Liver (tissue), 8 donors: ENCODE measurements at regions not wholly inside any gene's neighbourhood (a gene's known extent, or its start where the extent isn't known, plus 50 kb on each side); places are given as distances from the start of the nearest gene placed in this dataset.

Experiments
- DNase-seq: peaks from one replicate; pipeline ENCODE4 v3.0.0-alpha.2; 2017; ENCODE audit warnings: low spot score
- H3K27ac ChIP-seq, 2 donors: one replicate each; pipeline ENCODE4 v1.7.0; 2013; ENCODE audit warnings: inconsistent platforms in 2 of 2, low read length in 2 of 2, control low read depth in 1 of 2, low read depth in 1 of 2, mild to moderate bottlenecking in 1 of 2
- H3K27me3 ChIP-seq, 4 donors: one replicate each; pipeline versions ENCODE4 v1.6.1 to v1.7.0; 2013; ENCODE audit warnings: low read length in 3 of 4, inconsistent platforms in 1 of 4, mild to moderate bottlenecking in 1 of 4, moderate library complexity in 1 of 4; ENCODE audit not compliant: control insufficient read depth in 4 of 4, insufficient read depth in 4 of 4
- H3K36me3 ChIP-seq, 4 donors: one replicate each; pipeline versions ENCODE4 v1.6.1 to v1.7.0; 2013; ENCODE audit warnings: low read length in 3 of 4, mild to moderate bottlenecking in 3 of 4, low read depth in 1 of 4, moderate library complexity in 1 of 4; ENCODE audit not compliant: control insufficient read depth in 4 of 4, insufficient read depth in 3 of 4
- H3K4me1 ChIP-seq, 4 donors: one replicate each; pipeline versions ENCODE4 v1.6.1 to v1.7.0; 2013; ENCODE audit warnings: low read length in 3 of 4, mild to moderate bottlenecking in 3 of 4, moderate library complexity in 1 of 4; ENCODE audit not compliant: control insufficient read depth in 4 of 4, insufficient read depth in 4 of 4
- H3K4me3 ChIP-seq, 3 donors: one replicate each; pipeline versions ENCODE4 v1.6.1 to v1.7.0; 2013; ENCODE audit warnings: low read length in 3 of 3, control low read depth in 1 of 3, low read depth in 1 of 3, mild to moderate bottlenecking in 1 of 3
- H3K9ac ChIP-seq, 2 donors: one replicate each; pipeline ENCODE4 v1.7.0; 2013; ENCODE audit warnings: low read length in 2 of 2, mild to moderate bottlenecking in 2 of 2, moderate library complexity in 2 of 2, control low read depth in 1 of 2, low read depth in 1 of 2
- H3K9me3 ChIP-seq, 4 donors: one replicate each; pipeline versions ENCODE4 v1.6.1 to v1.7.0; 2013; ENCODE audit warnings: low read length in 3 of 4; ENCODE audit not compliant: control insufficient read depth in 4 of 4
- EGR1 ChIP-seq, 2 donors: IDR thresholded peaks; 2 replicates each; pipeline ENCODE4 v1.6.1; 2016 to 2018; ENCODE audit warnings: antibody characterized with exemption in 2 of 2, low read depth in 2 of 2
- FOXA1 ChIP-seq: IDR thresholded peaks from 2 replicates; pipeline ENCODE4 v1.6.1; 2016; ENCODE audit warnings: antibody characterized with exemption
- GABPA ChIP-seq, 2 donors: IDR thresholded peaks in 1 of 2; conservative IDR thresholded peaks in 1 of 2; 2 replicates each; pipeline ENCODE4 v1.6.1; 2016; ENCODE audit warnings: antibody characterized with exemption in 2 of 2, mild to moderate bottlenecking in 1 of 2, moderate library complexity in 1 of 2
- HNF4G ChIP-seq: IDR thresholded peaks from 2 replicates; pipeline ENCODE4 v1.6.1; 2016; ENCODE audit warnings: antibody characterized with exemption
- NR2F2 ChIP-seq: IDR thresholded peaks from 2 replicates; pipeline ENCODE4 v1.6.1; 2016; ENCODE audit warnings: antibody characterized with exemption
- RAD21 ChIP-seq, 2 donors: IDR thresholded peaks; 2 replicates each; pipeline ENCODE4 v1.6.1; 2016; ENCODE audit warnings: antibody characterized with exemption in 2 of 2, mild to moderate bottlenecking in 2 of 2
- RXRA ChIP-seq, 2 donors: IDR thresholded peaks; 2 replicates each; pipeline ENCODE4 v1.6.1; 2017 to 2018; ENCODE audit warnings: antibody characterized with exemption in 2 of 2, mild to moderate bottlenecking in 1 of 2
- SP1 ChIP-seq: IDR thresholded peaks from 2 replicates; pipeline ENCODE4 v1.6.1; 2018; ENCODE audit warnings: antibody characterized with exemption, mild to moderate bottlenecking
- YY1 ChIP-seq: IDR thresholded peaks from 2 replicates; pipeline ENCODE4 v1.6.1; 2016; ENCODE audit warnings: antibody characterized with exemption, mild to moderate bottlenecking
- WGBS: extraction: QIAGEN DNeasy Blood & Tissue Kit; methylation state at CpG from one replicate; pipeline ENCODE4 v1.1.7; 2013; 5-methylcytosine and 5-hydroxymethylcytosine counted together
- TF ChIP-seq, protein P1 (sequence below): IDR thresholded peaks from 2 replicates; pipeline ENCODE4 v1.6.1; 2016; ENCODE audit warnings: antibody characterized with exemption, mild to moderate bottlenecking
- TF ChIP-seq, protein P2 (sequence below): IDR thresholded peaks from 2 replicates; pipeline ENCODE4 v1.6.1; 2016; ENCODE audit warnings: antibody characterized with exemption
- TF ChIP-seq, protein P3 (sequence below): IDR thresholded peaks from 2 replicates; pipeline ENCODE4 v1.6.1; 2016; ENCODE audit warnings: antibody characterized with exemption
- TF ChIP-seq, protein P4 (sequence below): IDR thresholded peaks from 2 replicates; pipeline ENCODE4 v1.6.1; 2016; ENCODE audit warnings: antibody characterized with exemption
- TF ChIP-seq, protein P5 (sequence below): fragments of 150-350 bp; IDR thresholded peaks from 2 replicates; pipeline ENCODE4 v1.5.1; 2017; ENCODE audit warnings: improper control_type of control experiment, low read depth, low read length; ENCODE audit not compliant: missing input control
- donor health status: healthy.
- donor health status: healthy.
- donor health status: healthy.
- donor health status: healthy.
- donor health status: healthy.

DNA sequence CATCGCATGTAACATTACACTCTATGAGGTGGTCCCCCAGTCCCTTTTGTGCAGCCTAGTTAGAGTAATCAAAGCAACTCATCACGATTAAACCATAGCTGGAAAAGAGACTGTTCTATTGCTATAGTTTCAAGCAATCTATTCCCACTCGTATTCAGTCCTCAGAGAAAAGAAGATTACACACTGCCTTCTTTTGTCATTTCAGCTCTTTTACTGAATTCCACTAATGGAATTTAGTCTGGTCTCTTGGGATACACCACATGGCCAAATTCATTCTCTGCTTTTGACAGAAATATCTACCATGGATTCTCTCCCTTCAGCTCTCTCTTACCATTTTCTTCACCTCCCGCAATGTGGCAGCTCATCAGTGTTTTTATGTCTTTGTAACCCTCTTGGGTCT lies 108.9 kb upstream of the HDAC9 start (continued):
- TF ChIP-seq, protein P1, sequence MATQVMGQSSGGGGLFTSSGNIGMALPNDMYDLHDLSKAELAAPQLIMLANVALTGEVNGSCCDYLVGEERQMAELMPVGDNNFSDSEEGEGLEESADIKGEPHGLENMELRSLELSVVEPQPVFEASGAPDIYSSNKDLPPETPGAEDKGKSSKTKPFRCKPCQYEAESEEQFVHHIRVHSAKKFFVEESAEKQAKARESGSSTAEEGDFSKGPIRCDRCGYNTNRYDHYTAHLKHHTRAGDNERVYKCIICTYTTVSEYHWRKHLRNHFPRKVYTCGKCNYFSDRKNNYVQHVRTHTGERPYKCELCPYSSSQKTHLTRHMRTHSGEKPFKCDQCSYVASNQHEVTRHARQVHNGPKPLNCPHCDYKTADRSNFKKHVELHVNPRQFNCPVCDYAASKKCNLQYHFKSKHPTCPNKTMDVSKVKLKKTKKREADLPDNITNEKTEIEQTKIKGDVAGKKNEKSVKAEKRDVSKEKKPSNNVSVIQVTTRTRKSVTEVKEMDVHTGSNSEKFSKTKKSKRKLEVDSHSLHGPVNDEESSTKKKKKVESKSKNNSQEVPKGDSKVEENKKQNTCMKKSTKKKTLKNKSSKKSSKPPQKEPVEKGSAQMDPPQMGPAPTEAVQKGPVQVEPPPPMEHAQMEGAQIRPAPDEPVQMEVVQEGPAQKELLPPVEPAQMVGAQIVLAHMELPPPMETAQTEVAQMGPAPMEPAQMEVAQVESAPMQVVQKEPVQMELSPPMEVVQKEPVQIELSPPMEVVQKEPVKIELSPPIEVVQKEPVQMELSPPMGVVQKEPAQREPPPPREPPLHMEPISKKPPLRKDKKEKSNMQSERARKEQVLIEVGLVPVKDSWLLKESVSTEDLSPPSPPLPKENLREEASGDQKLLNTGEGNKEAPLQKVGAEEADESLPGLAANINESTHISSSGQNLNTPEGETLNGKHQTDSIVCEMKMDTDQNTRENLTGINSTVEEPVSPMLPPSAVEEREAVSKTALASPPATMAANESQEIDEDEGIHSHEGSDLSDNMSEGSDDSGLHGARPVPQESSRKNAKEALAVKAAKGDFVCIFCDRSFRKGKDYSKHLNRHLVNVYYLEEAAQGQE, result no peak
- TF ChIP-seq RAD21 (IDR thresholded peaks at IDR 0.05) (no peak), FOXA1 (no peak)
- TF ChIP-seq, protein P2, sequence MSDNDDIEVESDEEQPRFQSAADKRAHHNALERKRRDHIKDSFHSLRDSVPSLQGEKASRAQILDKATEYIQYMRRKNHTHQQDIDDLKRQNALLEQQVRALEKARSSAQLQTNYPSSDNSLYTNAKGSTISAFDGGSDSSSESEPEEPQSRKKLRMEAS, result no peak

DNA sequence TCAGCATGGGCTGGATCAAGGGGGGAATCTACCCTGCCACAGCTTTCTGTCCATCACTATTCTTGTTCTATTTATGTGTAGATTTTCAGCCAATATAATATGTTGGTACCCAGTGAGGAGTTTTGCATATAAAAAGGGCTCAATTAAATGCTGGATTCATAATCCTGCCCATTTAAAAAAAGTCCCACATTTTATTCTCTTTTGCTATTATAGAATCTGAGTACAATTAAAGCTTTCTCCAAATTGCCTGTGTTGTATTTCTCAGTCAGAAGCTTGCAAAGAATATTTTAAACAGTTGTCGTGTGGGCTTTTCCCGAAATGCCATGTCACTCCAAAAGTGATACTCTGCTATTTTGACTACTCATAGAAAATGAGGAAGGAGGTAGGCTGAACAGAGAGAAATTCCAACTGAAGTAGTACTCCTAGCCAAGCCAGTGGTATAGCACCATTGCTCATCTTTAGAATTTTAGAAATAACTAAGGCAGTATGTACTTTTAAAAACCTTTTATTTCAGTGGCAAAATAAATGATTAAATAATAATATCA lies 108.3 kb upstream of the HDAC9 start:
- WGBS, result 65% methylated on average over 2 of the region's 2 CpGs
- H3K4me1 ChIP-seq, result no peaks in the 10 kb centered on the region
- H3K27ac ChIP-seq, result no peak overlapping the region
- H3K9me3 ChIP-seq, result no peaks in the 10 kb centered on the region
- no peak overlapping the region for H3K4me3 ChIP-seq
- DNase-seq, result no peak
- TF ChIP-seq, protein P2, result no peak
- TF ChIP-seq, protein P3, sequence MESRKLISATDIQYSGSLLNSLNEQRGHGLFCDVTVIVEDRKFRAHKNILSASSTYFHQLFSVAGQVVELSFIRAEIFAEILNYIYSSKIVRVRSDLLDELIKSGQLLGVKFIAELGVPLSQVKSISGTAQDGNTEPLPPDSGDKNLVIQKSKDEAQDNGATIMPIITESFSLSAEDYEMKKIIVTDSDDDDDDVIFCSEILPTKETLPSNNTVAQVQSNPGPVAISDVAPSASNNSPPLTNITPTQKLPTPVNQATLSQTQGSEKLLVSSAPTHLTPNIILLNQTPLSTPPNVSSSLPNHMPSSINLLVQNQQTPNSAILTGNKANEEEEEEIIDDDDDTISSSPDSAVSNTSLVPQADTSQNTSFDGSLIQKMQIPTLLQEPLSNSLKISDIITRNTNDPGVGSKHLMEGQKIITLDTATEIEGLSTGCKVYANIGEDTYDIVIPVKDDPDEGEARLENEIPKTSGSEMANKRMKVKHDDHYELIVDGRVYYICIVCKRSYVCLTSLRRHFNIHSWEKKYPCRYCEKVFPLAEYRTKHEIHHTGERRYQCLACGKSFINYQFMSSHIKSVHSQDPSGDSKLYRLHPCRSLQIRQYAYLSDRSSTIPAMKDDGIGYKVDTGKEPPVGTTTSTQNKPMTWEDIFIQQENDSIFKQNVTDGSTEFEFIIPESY, result no peak
- TF ChIP-seq, protein P1, result no peak
- TF ChIP-seq SP1 (no peak), EGR1 (IDR thresholded peaks at IDR 0.05; ENCODE audit: low read depth in 2 of 2) (no peak), YY1 (no peak), HNF4G (no peak), RXRA (IDR thresholded peaks at IDR 0.05) (no peak), GABPA (IDR thresholded peaks at IDR 0.05 in 1 of 2, conservative IDR thresholded peaks at IDR 0.05 in 1 of 2) (no peak), NR2F2 (no peak)
- TF ChIP-seq, protein P4, sequence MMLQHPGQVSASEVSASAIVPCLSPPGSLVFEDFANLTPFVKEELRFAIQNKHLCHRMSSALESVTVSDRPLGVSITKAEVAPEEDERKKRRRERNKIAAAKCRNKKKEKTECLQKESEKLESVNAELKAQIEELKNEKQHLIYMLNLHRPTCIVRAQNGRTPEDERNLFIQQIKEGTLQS, result no peak
- TF ChIP-seq, protein P5, sequence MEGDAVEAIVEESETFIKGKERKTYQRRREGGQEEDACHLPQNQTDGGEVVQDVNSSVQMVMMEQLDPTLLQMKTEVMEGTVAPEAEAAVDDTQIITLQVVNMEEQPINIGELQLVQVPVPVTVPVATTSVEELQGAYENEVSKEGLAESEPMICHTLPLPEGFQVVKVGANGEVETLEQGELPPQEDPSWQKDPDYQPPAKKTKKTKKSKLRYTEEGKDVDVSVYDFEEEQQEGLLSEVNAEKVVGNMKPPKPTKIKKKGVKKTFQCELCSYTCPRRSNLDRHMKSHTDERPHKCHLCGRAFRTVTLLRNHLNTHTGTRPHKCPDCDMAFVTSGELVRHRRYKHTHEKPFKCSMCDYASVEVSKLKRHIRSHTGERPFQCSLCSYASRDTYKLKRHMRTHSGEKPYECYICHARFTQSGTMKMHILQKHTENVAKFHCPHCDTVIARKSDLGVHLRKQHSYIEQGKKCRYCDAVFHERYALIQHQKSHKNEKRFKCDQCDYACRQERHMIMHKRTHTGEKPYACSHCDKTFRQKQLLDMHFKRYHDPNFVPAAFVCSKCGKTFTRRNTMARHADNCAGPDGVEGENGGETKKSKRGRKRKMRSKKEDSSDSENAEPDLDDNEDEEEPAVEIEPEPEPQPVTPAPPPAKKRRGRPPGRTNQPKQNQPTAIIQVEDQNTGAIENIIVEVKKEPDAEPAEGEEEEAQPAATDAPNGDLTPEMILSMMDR, result no peak
- H3K27me3 ChIP-seq, result no peaks in the 10 kb centered on the region
- H3K9ac ChIP-seq, result no peak overlapping the region
- no peaks in the 10 kb centered on the region for H3K36me3 ChIP-seq
